Spleen (tissue), 7 donors: ENCODE measurements at regions not wholly inside any gene's neighbourhood (a gene's known extent, or its start where the extent isn't known, plus 50 kb on each side); places are given as distances from the start of the nearest gene placed in this dataset.

Source experiments
- POLR2AphosphoS5 ChIP-seq, 3 donors: sonication (generic); formaldehyde crosslinking; IDR thresholded peaks; one replicate each; pipeline ENCODE4 v1.5.1; 2017; ENCODE audit warnings: antibody characterized with exemption in 3 of 3
- TF ChIP-seq, protein P1 (sequence below), 11 experiments: fragments of 200-600 bp in 7 of 11; fragments of 450-650 bp in 4 of 11; sonication (generic) in 4 of 11; IDR thresholded peaks in 8 of 11; conservative IDR thresholded peaks in 3 of 11; 1 replicate in 7 of 11; 2 replicates in 4 of 11; pipeline versions ENCODE4 v1.4.0 to v1.8.0; 2016 to 2021; ENCODE audit warnings: antibody characterized with exemption in 11 of 11, inconsistent platforms in 4 of 11, mild to moderate bottlenecking in 1 of 11
- donor health status: DM: no; HTN: no; CAD: no; lungs with moderate emphysema.
- donor health status: DM: no; HTN: no; CAD: no.
- donor health status: DM: no; HTN: no; CAD: no.

DNA sequence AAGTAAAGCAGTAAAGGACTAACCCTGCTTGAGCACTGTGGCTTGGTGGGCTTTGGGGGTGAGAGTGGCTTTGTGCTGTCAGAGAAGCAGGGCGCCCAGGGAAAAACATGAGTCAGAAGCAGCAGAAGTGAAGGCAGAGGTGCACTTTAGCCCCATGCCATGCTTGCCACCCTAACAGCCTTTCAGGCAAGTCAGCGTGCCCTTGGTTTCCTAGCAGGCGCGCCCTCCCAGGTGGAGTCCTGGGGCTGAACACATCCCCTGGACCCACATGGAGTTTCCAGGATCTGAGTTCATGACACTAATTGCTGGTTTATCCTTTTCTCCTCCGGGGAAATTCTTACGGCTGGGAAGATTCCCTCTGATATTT is 106.6 kb downstream of the TLR5 start:
- TF ChIP-seq POLR2AphosphoS5 (IDR thresholded peaks at IDR 0.05): no peak
- TF ChIP-seq, protein P1, sequence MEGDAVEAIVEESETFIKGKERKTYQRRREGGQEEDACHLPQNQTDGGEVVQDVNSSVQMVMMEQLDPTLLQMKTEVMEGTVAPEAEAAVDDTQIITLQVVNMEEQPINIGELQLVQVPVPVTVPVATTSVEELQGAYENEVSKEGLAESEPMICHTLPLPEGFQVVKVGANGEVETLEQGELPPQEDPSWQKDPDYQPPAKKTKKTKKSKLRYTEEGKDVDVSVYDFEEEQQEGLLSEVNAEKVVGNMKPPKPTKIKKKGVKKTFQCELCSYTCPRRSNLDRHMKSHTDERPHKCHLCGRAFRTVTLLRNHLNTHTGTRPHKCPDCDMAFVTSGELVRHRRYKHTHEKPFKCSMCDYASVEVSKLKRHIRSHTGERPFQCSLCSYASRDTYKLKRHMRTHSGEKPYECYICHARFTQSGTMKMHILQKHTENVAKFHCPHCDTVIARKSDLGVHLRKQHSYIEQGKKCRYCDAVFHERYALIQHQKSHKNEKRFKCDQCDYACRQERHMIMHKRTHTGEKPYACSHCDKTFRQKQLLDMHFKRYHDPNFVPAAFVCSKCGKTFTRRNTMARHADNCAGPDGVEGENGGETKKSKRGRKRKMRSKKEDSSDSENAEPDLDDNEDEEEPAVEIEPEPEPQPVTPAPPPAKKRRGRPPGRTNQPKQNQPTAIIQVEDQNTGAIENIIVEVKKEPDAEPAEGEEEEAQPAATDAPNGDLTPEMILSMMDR (IDR thresholded peaks at IDR 0.05 in 8 of 11, conservative IDR thresholded peaks at IDR 0.05 in 3 of 11): no peak
